ENCODE measurements at regions not wholly inside any gene's neighbourhood (a gene's known extent, or its start where the extent isn't known, plus 50 kb on each side); places are given as distances from the start of the nearest gene placed in this dataset.

DNA sequence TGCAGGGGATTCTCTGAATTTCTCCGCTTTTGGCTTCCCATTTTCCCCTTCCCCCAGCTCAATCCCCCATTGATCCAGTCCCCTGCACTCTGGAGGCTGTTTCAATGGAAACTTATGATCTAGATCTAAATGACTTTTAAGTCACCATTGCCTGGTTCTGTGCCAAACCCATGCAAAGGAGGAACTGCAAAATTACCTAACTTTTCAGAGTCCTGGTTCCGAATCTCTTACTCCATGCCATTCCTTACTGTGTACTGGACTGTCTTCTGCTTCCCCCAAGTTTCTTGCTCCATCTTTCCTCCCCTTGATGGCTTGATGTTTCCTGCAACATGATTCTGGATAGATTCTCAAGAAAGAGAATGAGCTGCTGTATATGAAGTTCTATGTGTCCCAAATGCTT is 327.8 kb downstream of the MIAT start:
- peaks cover 4% of the 10 kb centered on the region for H3K27me3 Mint-ChIP-seq
- H3K4me3 Mint-ChIP-seq = no peak overlapping the region
- no peak overlapping the region for H3K27ac Mint-ChIP-seq
- DNase-seq = no peak
- intact Hi-C loops (cut with micrococcal nuclease) = no loop called here
- H3K9me3 Mint-ChIP-seq = no peaks in the 10 kb centered on the region
- H3K4me1 Mint-ChIP-seq = no peaks in the 10 kb centered on the region
- H3K36me3 Mint-ChIP-seq (ENCODE audit: low read depth) = no peaks in the 10 kb centered on the region

DNA sequence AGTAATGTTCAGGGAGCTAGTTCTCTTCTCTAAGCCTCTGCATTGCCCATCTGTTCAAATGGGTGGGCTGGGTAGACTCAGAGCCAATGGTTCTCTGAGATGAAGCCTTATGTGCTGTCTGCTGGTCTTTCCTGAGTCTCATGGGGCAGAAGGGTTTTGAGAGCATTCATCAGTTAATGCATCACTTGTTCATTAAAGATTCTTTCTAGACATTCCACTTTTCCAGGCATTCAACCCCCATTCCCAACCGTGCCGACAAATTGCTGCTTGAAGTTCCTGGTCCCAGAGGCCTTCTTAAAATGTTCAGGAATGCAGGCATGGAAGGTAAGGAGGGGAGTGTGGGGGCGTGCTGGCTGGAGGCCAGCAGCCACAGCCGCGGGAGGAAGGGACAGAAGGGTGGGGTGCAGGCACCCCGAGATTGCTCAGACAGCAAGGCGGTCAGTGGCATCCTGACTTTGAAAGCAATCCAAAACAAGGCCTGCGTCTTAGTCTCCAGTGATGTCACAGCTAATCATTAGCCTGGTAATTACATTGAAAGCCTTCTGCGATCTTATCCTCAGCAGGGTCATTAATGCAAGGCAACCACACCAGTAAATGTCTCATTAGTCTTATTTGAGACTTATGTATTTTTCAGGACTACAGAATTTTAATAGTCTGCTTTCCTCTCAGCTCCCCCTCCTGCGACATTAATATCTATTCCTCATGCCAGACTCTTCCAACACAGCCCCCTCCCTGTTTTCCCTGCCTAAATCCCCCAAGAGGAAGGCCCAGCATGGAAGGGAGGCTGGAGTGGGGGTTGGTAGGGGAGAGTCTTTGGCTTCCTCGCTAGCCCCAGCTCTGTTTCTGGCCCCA is 328.8 kb downstream of the MIAT start:
- Mint-ChIP-seq H3K4me3 (no peak overlapping the region), H3K9me3 (no peaks in the 10 kb centered on the region), H3K27ac (no peak overlapping the region), H3K27me3 (peaks cover 4% of the 10 kb centered on the region), H3K4me1 (no peaks in the 10 kb centered on the region), H3K36me3 (ENCODE audit: low read depth) (no peaks in the 10 kb centered on the region)
- no peak for DNase-seq
- intact Hi-C loops (cut with micrococcal nuclease) = no loop called here

DNA sequence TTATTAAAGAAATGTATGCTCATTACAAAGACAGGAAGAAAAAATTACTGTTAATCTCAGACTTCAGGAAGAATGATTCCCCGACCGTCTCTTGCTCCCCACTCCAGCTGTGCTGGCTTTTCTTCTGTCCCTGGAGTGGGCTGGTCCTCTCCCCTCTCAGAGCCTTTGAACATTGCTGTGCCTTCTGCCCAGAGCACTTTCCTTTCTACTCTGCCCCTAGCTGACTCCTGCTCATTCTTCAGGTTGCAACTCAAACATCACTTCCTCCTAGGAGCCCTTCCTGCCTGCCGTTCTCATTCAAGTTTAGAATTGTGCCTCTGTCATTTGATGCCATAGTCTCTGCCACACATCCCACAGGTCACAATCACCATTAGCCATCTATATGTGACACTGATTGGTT is 329.5 kb downstream of the MIAT start:
- no peak for DNase-seq
- H3K4me3 Mint-ChIP-seq = no peak overlapping the region
- H3K27me3 Mint-ChIP-seq = peaks cover 4% of the 10 kb centered on the region
- intact Hi-C loops (cut with micrococcal nuclease) = no loop called here
- no peaks in the 10 kb centered on the region for H3K4me1 Mint-ChIP-seq
- no peaks in the 10 kb centered on the region for H3K9me3 Mint-ChIP-seq
- H3K36me3 Mint-ChIP-seq (ENCODE audit: low read depth) = no peaks in the 10 kb centered on the region
- H3K27ac Mint-ChIP-seq = no peak overlapping the region

DNA sequence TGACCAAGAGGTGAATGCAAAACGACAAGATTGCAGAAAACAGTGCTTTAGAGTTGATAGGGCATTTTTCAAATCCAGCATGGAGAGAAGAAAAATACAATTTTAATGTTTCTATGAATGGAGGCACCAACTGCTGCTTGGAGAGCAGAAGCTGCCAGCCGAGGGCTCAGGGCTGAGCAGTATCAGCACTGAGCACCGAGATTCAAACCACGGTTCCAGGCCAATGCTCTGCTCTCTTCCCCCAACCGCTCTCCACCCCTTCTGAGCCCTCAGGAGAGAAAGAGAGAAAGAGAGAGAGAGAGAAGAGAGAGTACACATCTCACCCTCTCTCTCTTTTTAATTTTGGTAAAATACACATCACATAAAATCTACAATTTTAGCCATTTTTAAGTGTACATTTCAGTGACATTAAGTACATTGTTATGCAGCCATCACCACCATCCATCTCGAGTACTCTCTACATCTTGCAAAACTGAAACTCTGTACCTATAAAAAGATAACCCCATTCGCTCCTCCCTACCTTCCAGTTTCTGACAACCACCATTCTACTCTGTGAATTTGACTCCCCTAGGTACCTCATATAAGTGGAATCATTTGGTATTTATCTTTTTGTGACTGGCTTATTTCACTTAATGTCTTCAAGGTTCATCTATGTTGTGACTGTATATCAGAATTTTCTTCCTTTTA is 333.3 kb downstream of the MIAT start:
- no peaks in the 10 kb centered on the region for H3K27me3 Mint-ChIP-seq
- DNase-seq = no peak
- no peaks in the 10 kb centered on the region for H3K4me1 Mint-ChIP-seq
- H3K9me3 Mint-ChIP-seq = no peaks in the 10 kb centered on the region
- H3K27ac Mint-ChIP-seq = no peak overlapping the region
- no peak overlapping the region for H3K4me3 Mint-ChIP-seq
- intact Hi-C loops (cut with micrococcal nuclease) = no loop called here
- no peaks in the 10 kb centered on the region for H3K36me3 Mint-ChIP-seq (ENCODE audit: low read depth)

DNA sequence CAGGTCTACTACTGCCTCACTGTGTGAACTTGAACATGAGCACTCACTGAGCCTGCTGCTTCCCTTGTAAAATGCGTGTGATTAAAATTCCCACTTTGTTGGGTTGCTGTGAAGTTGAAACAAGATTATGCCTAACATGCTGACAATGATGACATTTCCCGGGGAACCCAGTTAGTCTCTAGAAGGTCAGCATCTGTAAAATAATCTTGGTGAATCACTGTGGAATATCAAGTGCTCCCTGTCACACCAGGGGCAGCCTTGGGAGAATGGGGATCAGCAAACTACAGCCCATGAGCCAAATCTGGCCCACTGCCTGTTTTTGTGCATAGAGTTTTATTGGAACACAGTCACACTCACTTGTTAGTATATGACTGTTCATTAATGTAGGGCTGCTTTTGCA is 335.2 kb downstream of the MIAT start:
- H3K27me3 Mint-ChIP-seq = no peaks in the 10 kb centered on the region
- H3K36me3 Mint-ChIP-seq (ENCODE audit: low read depth) = no peaks in the 10 kb centered on the region
- no peak for DNase-seq
- H3K4me3 Mint-ChIP-seq = no peak overlapping the region
- no peaks in the 10 kb centered on the region for H3K9me3 Mint-ChIP-seq
- no peak overlapping the region for H3K27ac Mint-ChIP-seq
- H3K4me1 Mint-ChIP-seq = no peaks in the 10 kb centered on the region
- intact Hi-C loops (cut with micrococcal nuclease) = no loop called here

DNA sequence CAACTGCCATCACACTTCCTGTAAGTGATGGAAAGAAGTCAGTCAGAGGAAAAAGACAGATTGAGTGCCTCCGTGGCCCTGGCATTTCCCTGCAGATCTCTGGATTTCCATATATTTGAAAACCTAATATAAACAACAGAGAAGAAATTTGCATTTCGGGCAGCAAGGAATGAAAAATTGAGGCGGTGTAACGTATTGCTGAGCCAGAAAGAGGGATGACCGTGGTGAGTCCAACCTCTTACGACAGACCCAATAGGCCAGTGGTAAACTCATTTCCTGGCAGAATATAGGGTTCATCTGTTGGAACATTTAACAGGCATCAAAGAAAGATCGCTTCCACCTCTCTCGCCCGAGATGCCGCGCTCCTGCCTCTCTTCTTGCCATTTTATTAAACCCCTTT is 336.5 kb downstream of the MIAT start:
- no peaks in the 10 kb centered on the region for H3K36me3 Mint-ChIP-seq (ENCODE audit: low read depth)
- no peak overlapping the region for H3K27ac Mint-ChIP-seq
- H3K27me3 Mint-ChIP-seq = no peaks in the 10 kb centered on the region
- H3K4me3 Mint-ChIP-seq = no peak overlapping the region
- DNase-seq = no peak
- no peaks in the 10 kb centered on the region for H3K9me3 Mint-ChIP-seq
- intact Hi-C loops (cut with micrococcal nuclease) = no loop called here
- no peaks in the 10 kb centered on the region for H3K4me1 Mint-ChIP-seq

DNA sequence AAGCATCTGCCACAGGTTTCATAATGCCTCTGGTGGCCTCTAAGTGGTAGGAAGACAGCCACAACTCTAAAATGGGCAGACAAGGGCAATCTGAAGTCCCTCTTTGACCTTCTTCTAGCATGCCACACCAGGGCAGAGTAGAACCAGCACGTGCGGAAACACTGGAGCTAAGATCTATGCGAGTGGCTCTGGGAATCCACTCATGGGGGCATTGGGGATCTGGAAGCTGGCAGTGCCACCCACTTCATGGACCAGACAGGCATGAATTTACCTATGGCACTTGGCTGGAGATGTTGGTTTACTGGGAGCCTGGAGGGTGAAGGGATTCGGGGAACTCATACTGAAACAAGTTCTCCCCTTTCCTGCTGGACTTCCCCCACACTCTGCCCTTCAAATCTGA is 337.4 kb downstream of the MIAT start:
- Mint-ChIP-seq H3K4me1 (no peaks in the 10 kb centered on the region), H3K36me3 (ENCODE audit: low read depth) (no peaks in the 10 kb centered on the region)
- DNase-seq = no peak

DNA sequence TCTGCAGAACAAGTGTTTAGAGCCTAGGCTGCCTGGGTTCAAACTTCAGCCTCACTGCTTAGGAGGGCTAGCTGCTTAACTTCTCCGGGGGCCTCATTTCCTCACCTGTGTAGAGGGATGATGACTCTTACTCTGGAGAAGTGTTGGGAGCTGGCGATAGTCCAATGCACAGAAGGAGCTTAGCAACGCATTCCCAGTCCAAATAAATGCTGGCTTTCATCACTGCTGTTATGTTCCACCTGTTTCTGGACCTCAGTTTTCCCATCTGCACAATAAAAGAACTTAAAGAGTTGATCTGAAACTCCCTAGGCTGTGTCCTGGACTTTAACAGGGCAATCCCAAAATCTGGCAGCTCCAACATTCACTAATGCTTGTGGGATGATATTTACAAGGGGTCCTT is 337.8 kb downstream of the MIAT start:
- Mint-ChIP-seq H3K27me3 (no peaks in the 10 kb centered on the region), H3K27ac (no peak overlapping the region), H3K4me3 (no peak overlapping the region), H3K36me3 (ENCODE audit: low read depth) (no peaks in the 10 kb centered on the region), H3K9me3 (no peaks in the 10 kb centered on the region), H3K4me1 (no peaks in the 10 kb centered on the region)
- intact Hi-C loops (cut with micrococcal nuclease) = no loop called here
- no peak for DNase-seq

More for the DNA sequence above, 337.4 kb downstream of the MIAT start:
- H3K4me3 Mint-ChIP-seq = no peak overlapping the region
- no peaks in the 10 kb centered on the region for H3K9me3 Mint-ChIP-seq
- no peaks in the 10 kb centered on the region for H3K27me3 Mint-ChIP-seq
- no peak overlapping the region for H3K27ac Mint-ChIP-seq
- intact Hi-C loops (cut with micrococcal nuclease) = no loop called here

DNA sequence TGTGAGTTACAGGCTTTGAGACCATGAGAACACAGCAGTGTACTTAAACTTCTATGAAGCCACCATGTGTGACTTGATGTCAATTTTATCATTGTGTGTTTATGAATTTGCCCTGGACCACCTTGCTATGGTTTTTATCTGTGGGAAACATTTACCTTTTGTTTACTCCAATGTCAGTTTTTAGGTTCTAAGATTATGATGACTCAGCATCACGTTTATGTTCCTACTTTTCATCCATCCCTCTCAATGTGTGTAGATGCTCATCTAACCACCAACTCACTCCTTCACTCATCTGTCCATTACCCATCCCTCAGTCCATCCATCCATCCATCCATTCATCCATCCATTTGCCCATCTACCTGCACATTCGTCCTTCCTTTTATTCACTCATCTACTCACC is 338.8 kb downstream of the MIAT start:
- no peaks in the 10 kb centered on the region for H3K36me3 Mint-ChIP-seq (ENCODE audit: low read depth)
- no peak for DNase-seq
- H3K27me3 Mint-ChIP-seq = no peaks in the 10 kb centered on the region
- intact Hi-C loops (cut with micrococcal nuclease) = no loop called here
- no peaks in the 10 kb centered on the region for H3K9me3 Mint-ChIP-seq
- H3K27ac Mint-ChIP-seq = no peak overlapping the region
- H3K4me3 Mint-ChIP-seq = no peak overlapping the region
- no peaks in the 10 kb centered on the region for H3K4me1 Mint-ChIP-seq

DNA sequence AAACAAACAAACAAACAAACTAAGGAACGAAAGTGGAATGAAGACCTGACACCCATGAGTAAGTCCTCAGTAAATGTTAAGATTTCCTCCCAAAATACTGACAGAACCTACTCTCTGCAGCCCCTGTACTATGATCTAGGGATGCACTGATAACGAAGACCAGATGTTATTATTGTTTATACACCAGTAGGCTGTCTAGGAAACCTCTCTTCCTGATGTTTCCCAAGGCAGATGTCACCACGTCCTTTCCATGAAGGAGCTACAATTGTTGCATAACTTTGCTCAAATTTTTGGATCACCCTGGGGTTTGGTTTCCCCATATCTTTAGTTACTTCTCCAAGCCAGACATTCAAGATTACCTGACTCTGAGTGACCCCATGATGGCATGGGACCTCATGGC is 340.7 kb downstream of the MIAT start:
- no peaks in the 10 kb centered on the region for H3K36me3 Mint-ChIP-seq (ENCODE audit: low read depth)
- H3K27me3 Mint-ChIP-seq = no peaks in the 10 kb centered on the region
- H3K4me1 Mint-ChIP-seq = no peaks in the 10 kb centered on the region
- no peaks in the 10 kb centered on the region for H3K9me3 Mint-ChIP-seq
- no peak for DNase-seq
- intact Hi-C loops (cut with micrococcal nuclease) = no loop called here
- no peak overlapping the region for H3K4me3 Mint-ChIP-seq
- H3K27ac Mint-ChIP-seq = no peak overlapping the region

DNA sequence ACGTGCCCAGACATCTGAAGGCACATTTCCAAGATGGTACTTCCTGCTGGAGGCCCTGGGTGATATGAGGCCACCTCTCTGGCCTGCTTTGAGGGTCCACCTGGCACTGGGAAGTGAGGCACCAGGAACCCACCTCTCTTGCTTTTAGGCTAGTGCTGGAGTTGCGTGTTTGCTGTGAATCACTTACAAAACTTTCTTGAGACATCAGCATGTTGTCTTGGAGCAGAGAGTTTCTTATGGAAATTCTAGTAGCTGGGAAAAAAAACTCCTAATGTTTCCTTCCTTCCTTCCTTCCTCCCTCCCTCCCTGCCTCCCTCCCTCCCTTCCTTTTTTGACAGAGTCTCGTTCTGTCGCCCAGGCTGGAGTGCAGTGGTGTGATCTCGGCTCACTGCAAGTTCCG is 341.3 kb downstream of the MIAT start:
- Mint-ChIP-seq H3K4me1 (no peaks in the 10 kb centered on the region), H3K9me3 (no peaks in the 10 kb centered on the region), H3K27me3 (no peaks in the 10 kb centered on the region), H3K27ac (no peak overlapping the region), H3K36me3 (ENCODE audit: low read depth) (no peaks in the 10 kb centered on the region), H3K4me3 (no peak overlapping the region)
- intact Hi-C loops (cut with micrococcal nuclease) = no loop called here
- no peak for DNase-seq

DNA sequence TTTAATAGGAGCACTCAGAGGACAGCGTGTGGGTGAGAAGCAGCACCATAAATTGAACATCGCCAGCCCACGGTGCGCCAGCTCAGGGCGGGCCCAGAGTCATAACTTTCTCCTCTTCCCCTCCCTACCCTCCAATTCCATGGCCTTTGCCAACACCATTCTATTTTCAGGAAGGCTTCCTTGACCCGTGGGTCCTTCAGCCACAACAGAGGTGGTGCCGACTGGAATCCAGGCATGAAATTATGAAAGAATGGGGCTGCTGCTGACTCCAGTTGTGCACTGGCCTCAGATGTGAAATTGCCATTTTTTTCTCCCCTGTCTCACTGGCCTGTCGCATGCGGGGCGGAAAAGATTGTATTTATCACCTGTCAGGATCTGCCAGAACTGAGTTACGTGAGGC is 345.9 kb downstream of the MIAT start:
- Mint-ChIP-seq H3K27me3 (no peaks in the 10 kb centered on the region), H3K36me3 (ENCODE audit: low read depth) (no peaks in the 10 kb centered on the region), H3K4me1 (no peaks in the 10 kb centered on the region), H3K27ac (no peak overlapping the region), H3K4me3 (no peak overlapping the region), H3K9me3 (no peaks in the 10 kb centered on the region)
- no peak for DNase-seq
- intact Hi-C loops (cut with micrococcal nuclease) = no loop called here

DNA sequence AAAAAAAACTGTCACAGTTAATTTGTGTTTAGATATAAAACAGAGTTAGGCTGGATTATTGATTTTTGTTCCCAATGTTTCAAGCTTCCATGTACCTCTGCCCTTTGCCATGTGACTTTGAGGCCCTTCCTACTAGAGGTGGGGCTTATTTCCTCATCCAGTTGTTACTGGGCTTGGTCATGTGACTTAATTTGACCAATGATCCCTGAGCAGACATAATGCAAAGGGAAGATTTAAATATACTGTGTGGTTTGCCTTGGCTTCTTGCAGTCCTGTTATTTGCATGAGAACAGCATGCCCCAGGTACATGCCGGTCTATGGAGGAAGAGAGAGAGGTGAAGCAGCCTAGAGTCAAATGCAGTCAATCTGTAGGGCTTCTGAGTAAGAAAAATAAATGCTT is 347.0 kb downstream of the MIAT start:
- no peak overlapping the region for H3K27ac Mint-ChIP-seq

DNA sequence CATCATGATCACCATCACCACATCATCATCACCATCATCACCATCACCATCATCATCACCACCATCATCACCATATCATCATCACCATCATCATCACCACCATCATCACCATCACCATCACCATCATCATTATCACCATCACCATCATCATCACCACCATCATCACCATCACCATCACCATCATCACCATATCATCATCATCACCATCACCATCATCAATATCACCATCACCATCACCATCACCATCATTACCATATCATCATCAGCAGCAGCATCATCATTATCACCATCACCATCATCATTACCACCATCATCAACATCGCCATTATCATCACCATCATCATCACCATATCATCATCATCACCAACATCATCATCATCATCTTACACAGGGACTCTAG is 351.1 kb downstream of the MIAT start:
- Mint-ChIP-seq H3K27ac (no peak overlapping the region), H3K27me3 (no peaks in the 10 kb centered on the region), H3K36me3 (ENCODE audit: low read depth) (no peaks in the 10 kb centered on the region), H3K9me3 (no peaks in the 10 kb centered on the region), H3K4me1 (no peaks in the 10 kb centered on the region), H3K4me3 (no peak overlapping the region)
- no peak for DNase-seq
- intact Hi-C loops (cut with micrococcal nuclease) = no loop called here

More for the DNA sequence above, 347.0 kb downstream of the MIAT start:
- no peaks in the 10 kb centered on the region for H3K9me3 Mint-ChIP-seq
- no peaks in the 10 kb centered on the region for H3K36me3 Mint-ChIP-seq (ENCODE audit: low read depth)
- intact Hi-C loops (cut with micrococcal nuclease) = no loop called here
- no peak for DNase-seq
- no peaks in the 10 kb centered on the region for H3K27me3 Mint-ChIP-seq
- no peaks in the 10 kb centered on the region for H3K4me1 Mint-ChIP-seq
- no peak overlapping the region for H3K4me3 Mint-ChIP-seq

DNA sequence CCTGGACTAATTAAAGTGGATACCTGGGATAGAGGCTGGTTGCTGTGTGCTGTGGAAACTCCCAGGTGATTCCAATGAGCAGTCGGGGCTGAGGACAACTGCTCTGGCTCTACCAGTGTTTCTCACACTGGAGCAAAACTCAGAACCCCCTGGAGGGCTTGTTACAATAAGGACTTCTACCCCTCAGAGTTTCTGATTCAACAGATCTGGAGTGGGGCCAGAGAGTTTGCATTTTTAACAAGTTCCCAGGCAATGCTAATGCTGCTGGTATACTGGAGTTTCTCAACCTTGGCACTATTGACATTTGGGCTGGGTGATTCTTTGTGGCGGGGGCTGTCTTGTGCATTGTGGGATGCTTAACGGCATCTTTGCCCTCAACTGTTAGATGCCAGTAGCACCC is 353.7 kb downstream of the MIAT start:
- no peaks in the 10 kb centered on the region for H3K4me1 Mint-ChIP-seq
- no peak overlapping the region for H3K27ac Mint-ChIP-seq
- DNase-seq = no peak
- H3K4me3 Mint-ChIP-seq = no peak overlapping the region
- no peaks in the 10 kb centered on the region for H3K27me3 Mint-ChIP-seq
- intact Hi-C loops (cut with micrococcal nuclease) = no loop called here
- H3K36me3 Mint-ChIP-seq (ENCODE audit: low read depth) = no peaks in the 10 kb centered on the region
- no peaks in the 10 kb centered on the region for H3K9me3 Mint-ChIP-seq

Measured in activated CD4-positive, alpha-beta T cell treated with anti-CD3 and anti-CD28 coated beads, Interleukin-2, amount 10 ng/mL, durations not matched to agents 24 days and 14 days (primary cell).